B cell (primary cell): ENCODE measurements at regions not wholly inside any gene's neighbourhood (a gene's known extent, or its start where the extent isn't known, plus 50 kb on each side); places are given as distances from the start of the nearest gene placed in this dataset.

Experiments used
- ATAC-seq: fragments of 200-7000 bp; cut with Tn5 transposase; one replicate; pipeline ENCODE4 v1.10.0; 2021; ENCODE audit warnings: low read depth, mild to moderate bottlenecking, moderate number of reproducible peaks, moderate library complexity
- CTCF ChIA-PET: fragments of 350-600 bp; sonication (Branson Sonifier 250); formaldehyde crosslinking; loops from one replicate; lab custom pipeline; 2021; ENCODE audit warnings: antibody characterized with exemption, inconsistent platforms; lab: Charles Lee
- POLR2A ChIA-PET: fragments of 350-600 bp; sonication (Branson Sonifier 250); formaldehyde crosslinking; loops from one replicate; lab custom pipeline; 2021; ENCODE audit warnings: antibody characterized with exemption; lab: Charles Lee
- DNase-seq: peaks from one replicate; pipeline ENCODE4 v3.0.0; 2013
- H2AFZ ChIP-seq: 2 replicates; pipeline ENCODE4 v1.6.1; 2012; ENCODE audit warnings: mild to moderate bottlenecking, low read depth, low read length; ENCODE audit not compliant: insufficient read depth, poor library complexity, severe bottlenecking
- H3K27ac ChIP-seq, 2 donors: 1 replicate in 1 of 2; 2 replicates in 1 of 2; pipeline ENCODE4 v1.5.1; 2012 to 2013; ENCODE audit warnings: low read length in 2 of 2, mild to moderate bottlenecking in 2 of 2, moderate library complexity in 1 of 2
- H3K27me3 ChIP-seq, 4 experiments: fragments of 200-600 bp in 1 of 4; sonication (generic) in 1 of 4; replicated peaks in 1 of 4; 1 replicate in 2 of 4; 2 replicates in 2 of 4; pipeline versions ENCODE4 v1.6.1 to v1.7.0; 2013 to 2016; ENCODE audit warnings: low read length in 3 of 4, mild to moderate bottlenecking in 2 of 4, mixed read lengths in 1 of 4, moderate library complexity in 1 of 4; ENCODE audit not compliant: insufficient read depth in 4 of 4, control insufficient read depth in 3 of 4; ENCODE audit errors: control extremely low read depth in 1 of 4
- H3K36me3 ChIP-seq, 2 experiments: replicated peaks in 1 of 2; 1 replicate in 1 of 2; 2 replicates in 1 of 2; pipeline versions ENCODE4 v1.6.1 to v1.7.1; 2013; ENCODE audit warnings: low read length in 1 of 2; ENCODE audit not compliant: insufficient read depth in 2 of 2, control insufficient read depth in 1 of 2; ENCODE audit errors: control extremely low read depth in 1 of 2, extremely low read depth in 1 of 2
- H3K4me1 ChIP-seq, 2 donors: fragments of 200-600 bp in 1 of 2; sonication (generic) in 1 of 2; 1 replicate in 1 of 2; 2 replicates in 1 of 2; pipeline versions ENCODE4 v1.5.1 to v1.6.1; 2013 to 2017; ENCODE audit warnings: low read length in 2 of 2; ENCODE audit not compliant: control insufficient read depth in 2 of 2, insufficient read depth in 2 of 2
- H3K4me2 ChIP-seq: replicated peaks from 2 replicates; pipeline ENCODE3; 2012; ENCODE audit warnings: mild to moderate bottlenecking, low read depth, low read length; ENCODE audit not compliant: poor library complexity, severe bottlenecking
- H3K4me3 ChIP-seq, 5 experiments: fragments of 200-600 bp in 1 of 5; sonication (generic) in 1 of 5; 1 replicate in 3 of 5; 2 replicates in 2 of 5; pipeline versions ENCODE4 v1.5.1 to v1.7.0; 2011 to 2016; ENCODE audit warnings: low read length in 4 of 5, mild to moderate bottlenecking in 4 of 5, low read depth in 2 of 5, control low read depth in 1 of 5, moderate library complexity in 1 of 5; ENCODE audit not compliant: insufficient read depth in 1 of 5; ENCODE audit errors: control extremely low read depth in 1 of 5, extremely low read depth in 1 of 5
- H3K79me2 ChIP-seq: fragments of 200-600 bp; sonication (generic); one replicate; pipeline ENCODE4 v1.6.0; 2016; ENCODE audit warnings: low read length; ENCODE audit not compliant: control insufficient read depth, insufficient read depth
- H3K9ac ChIP-seq: fragments of 200-600 bp; sonication (generic); 2 replicates; pipeline ENCODE4 v1.6.1; 2017; ENCODE audit warnings: mild to moderate bottlenecking, low read length, moderate library complexity
- H3K9me3 ChIP-seq, 3 donors: one replicate each; pipeline versions ENCODE4 v1.6.1 to v1.7.1; 2013; ENCODE audit warnings: low read length in 2 of 3; ENCODE audit not compliant: control insufficient read depth in 2 of 3, insufficient read depth in 1 of 3; ENCODE audit errors: control extremely low read depth in 1 of 3
- H4K20me1 ChIP-seq: 2 replicates; pipeline ENCODE4 v1.6.0; 2012; ENCODE audit warnings: mild to moderate bottlenecking, low read length; ENCODE audit not compliant: insufficient read depth, control insufficient read depth, poor library complexity, severe bottlenecking
- H3K27ac Mint-ChIP-seq: one replicate; pipeline ENCODE4 v1.8.0; 2021; ENCODE audit warnings: mixed read lengths
- H3K27me3 Mint-ChIP-seq: one replicate; pipeline ENCODE4 v1.8.0; 2021; ENCODE audit warnings: mixed read lengths
- H3K4me1 Mint-ChIP-seq: one replicate; pipeline ENCODE4 v1.8.0; 2021; ENCODE audit warnings: mixed read lengths
- H3K4me3 Mint-ChIP-seq: one replicate; pipeline ENCODE4 v1.8.0; 2021; ENCODE audit warnings: mixed read lengths
- H3K9me3 Mint-ChIP-seq: one replicate; pipeline ENCODE4 v1.8.0; 2022; ENCODE audit warnings: mixed read lengths; ENCODE audit not compliant: insufficient read depth
- EZH2 ChIP-seq: IDR thresholded peaks from 2 replicates; pipeline ENCODE4 v1.6.1; 2012; ENCODE audit warnings: borderline replicate concordance, low read depth, mild to moderate bottlenecking, moderate library complexity, low read length; ENCODE audit not compliant: insufficient read depth, poor library complexity, severe bottlenecking
- WGBS: methylation state at CpG from one replicate; pipeline ENCODE4 v1.1.5; 2013; ENCODE audit warnings: missing lambda C conversion rate; ENCODE audit not compliant: insufficient coverage; 5-methylcytosine and 5-hydroxymethylcytosine counted together
- intact Hi-C: fragments of 100-400 bp; cut with micrococcal nuclease; formaldehyde crosslinking; loops from one replicate; pipeline ENCODE4 v1.10.0; 2022
- TF ChIP-seq, protein P1 (sequence below): fragments of 200-600 bp; IDR thresholded peaks from one replicate; pipeline ENCODE4 v1.8.0; 2022; ENCODE audit warnings: antibody characterized with exemption, mild to moderate bottlenecking

GRCh38 chr1:203569490-203570318 lies 56.9 kb upstream of the ATP2B4 start:
- Histone ChIP-seq H3K9me3 (no peaks in the 10 kb centered on the region), H4K20me1 (no peaks in the 10 kb centered on the region), H2AFZ (no peak overlapping the region), H3K27me3 (peaks cover 0 to 9% (median 0%) of the 10 kb centered on the region in 4 experiments), H3K4me3 (no peak overlapping the region), H3K4me2 (no peak overlapping the region), H3K4me1 (no peaks in the 10 kb centered on the region), H3K36me3 (no peaks in the 10 kb centered on the region), H3K9ac (no peak overlapping the region), H3K79me2 (no peaks in the 10 kb centered on the region), H3K27ac (no peak overlapping the region)
- DNase-seq (no peak), ATAC-seq (no peak)
- intact Hi-C loops, result no loop called here
- ChIA-PET POLR2A (no interaction called here), CTCF (no interaction called here)
- no peak for TF ChIP-seq EZH2
- TF ChIP-seq, protein P1, sequence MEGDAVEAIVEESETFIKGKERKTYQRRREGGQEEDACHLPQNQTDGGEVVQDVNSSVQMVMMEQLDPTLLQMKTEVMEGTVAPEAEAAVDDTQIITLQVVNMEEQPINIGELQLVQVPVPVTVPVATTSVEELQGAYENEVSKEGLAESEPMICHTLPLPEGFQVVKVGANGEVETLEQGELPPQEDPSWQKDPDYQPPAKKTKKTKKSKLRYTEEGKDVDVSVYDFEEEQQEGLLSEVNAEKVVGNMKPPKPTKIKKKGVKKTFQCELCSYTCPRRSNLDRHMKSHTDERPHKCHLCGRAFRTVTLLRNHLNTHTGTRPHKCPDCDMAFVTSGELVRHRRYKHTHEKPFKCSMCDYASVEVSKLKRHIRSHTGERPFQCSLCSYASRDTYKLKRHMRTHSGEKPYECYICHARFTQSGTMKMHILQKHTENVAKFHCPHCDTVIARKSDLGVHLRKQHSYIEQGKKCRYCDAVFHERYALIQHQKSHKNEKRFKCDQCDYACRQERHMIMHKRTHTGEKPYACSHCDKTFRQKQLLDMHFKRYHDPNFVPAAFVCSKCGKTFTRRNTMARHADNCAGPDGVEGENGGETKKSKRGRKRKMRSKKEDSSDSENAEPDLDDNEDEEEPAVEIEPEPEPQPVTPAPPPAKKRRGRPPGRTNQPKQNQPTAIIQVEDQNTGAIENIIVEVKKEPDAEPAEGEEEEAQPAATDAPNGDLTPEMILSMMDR, result no peak
- Mint-ChIP-seq H3K4me1 (no peaks in the 10 kb centered on the region), H3K27me3 (peaks cover 25% of the 10 kb centered on the region), H3K27ac (no peak overlapping the region), H3K4me3 (no peak overlapping the region), H3K9me3 (no peaks in the 10 kb centered on the region)
- 78% methylated on average over 11 of the region's 12 CpGs for WGBS

GRCh38 chr1:203570805-203571204 lies 55.8 kb upstream of the ATP2B4 start:
- Mint-ChIP-seq H3K27ac (no peak overlapping the region), H3K9me3 (no peaks in the 10 kb centered on the region), H3K4me1 (no peaks in the 10 kb centered on the region), H3K4me3 (no peak overlapping the region), H3K27me3 (peaks cover 25% of the 10 kb centered on the region)
- no peaks in the 10 kb centered on the region for H3K36me3 ChIP-seq
- no peaks in the 10 kb centered on the region for H4K20me1 ChIP-seq
- H3K79me2 ChIP-seq, result no peaks in the 10 kb centered on the region
- TF ChIP-seq EZH2, result no peak
- TF ChIP-seq, protein P1, result no peak
- no peaks in the 10 kb centered on the region for H3K9me3 ChIP-seq
- no peaks in the 10 kb centered on the region for H3K4me1 ChIP-seq
- CTCF ChIA-PET, result no interaction called here
- intact Hi-C loops, result no loop called here
- H3K4me3 ChIP-seq, result no peak overlapping the region
- H3K9ac ChIP-seq, result no peak overlapping the region
- H2AFZ ChIP-seq, result no peak overlapping the region
- no peak for DNase-seq
- WGBS, result 95% methylated on average over 2 of the region's 3 CpGs
- no peak overlapping the region for H3K27ac ChIP-seq
- peaks cover 0 to 9% (median 0%) of the 10 kb centered on the region in 4 experiments for H3K27me3 ChIP-seq
- no peak for ATAC-seq
- no peak overlapping the region for H3K4me2 ChIP-seq
- POLR2A ChIA-PET, result interaction anchor here (0.7 kb wide), 1 partner anchor 93 kb away, joined by 5 read pairs; no protein-coding TSS in a partner anchor
